Heart right ventricle (tissue), 16 donors: ENCODE measurements at regions not wholly inside any gene's neighbourhood (a gene's known extent, or its start where the extent isn't known, plus 50 kb on each side); places are given as distances from the start of the nearest gene placed in this dataset.

Experiments used
- ATAC-seq, 8 donors: fragments of 200-7000 bp; cut with Tn5 transposase; one replicate each; pipeline ENCODE4 v1.9.1; 2020; ENCODE audit warnings: mild to moderate bottlenecking in 8 of 8, moderate library complexity in 8 of 8, moderate number of reproducible peaks in 1 of 8
- DNase-seq, 2 donors: peaks; one replicate each; pipeline ENCODE4 v3.0.0-alpha.2; 2020
- H3K27ac ChIP-seq, 10 donors: fragments of 200-600 bp; sonication (generic) in 2 of 10; one replicate each; pipeline versions ENCODE4 v1.5.0 to v1.8.0; 2020 to 2022; ENCODE audit warnings: mild to moderate bottlenecking in 3 of 10
- H3K27me3 ChIP-seq, 7 donors: fragments of 200-600 bp; one replicate each; pipeline ENCODE4 v1.8.0; 2021 to 2022; ENCODE audit warnings: mild to moderate bottlenecking in 2 of 7
- H3K36me3 ChIP-seq, 9 donors: fragments of 200-600 bp; sonication (generic) in 1 of 9; one replicate each; pipeline versions ENCODE4 v1.5.0 to v1.8.0; 2020 to 2022; ENCODE audit warnings: mild to moderate bottlenecking in 2 of 9
- H3K4me1 ChIP-seq, 9 donors: fragments of 200-600 bp; sonication (generic) in 1 of 9; one replicate each; pipeline versions ENCODE4 v1.5.0 to v1.8.0; 2020 to 2022; ENCODE audit warnings: mild to moderate bottlenecking in 4 of 9
- H3K4me3 ChIP-seq, 10 donors: fragments of 200-600 bp; sonication (generic) in 2 of 10; one replicate each; pipeline versions ENCODE4 v1.5.0 to v1.8.0; 2020 to 2022; ENCODE audit warnings: mild to moderate bottlenecking in 7 of 10, moderate library complexity in 2 of 10
- H3K9me3 ChIP-seq, 11 donors: fragments of 200-600 bp in 10 of 11; sonication (generic) in 2 of 11; one replicate each; pipeline versions ENCODE4 v1.5.0 to v1.8.0; 2013 to 2022; ENCODE audit warnings: mild to moderate bottlenecking in 2 of 11, control low read depth in 1 of 11, moderate library complexity in 1 of 11
- CTCF ChIP-seq, 9 donors: fragments of 200-600 bp; sonication (generic) in 2 of 9; IDR thresholded peaks; one replicate each; pipeline versions ENCODE4 v1.5.0 to v1.8.0; 2021 to 2022; ENCODE audit warnings: antibody characterized with exemption in 9 of 9, mild to moderate bottlenecking in 5 of 9, moderate library complexity in 1 of 9
- WGBS, 2 donors: extraction: QIAGEN DNeasy Blood & Tissue Kit; methylation state at CpG; one replicate each; pipeline ENCODE4 v1.1.7; 2013; ENCODE audit warnings: inconsistent platforms in 1 of 2; 5-methylcytosine and 5-hydroxymethylcytosine counted together
- intact Hi-C, 10 donors: fragments of 100-400 bp; cut with DNase I; formaldehyde crosslinking; loops; one replicate each; pipeline versions ENCODE4 v1.11.1 to v1.14.2; 2022
- donor health status: Arrhythmogenic right ventricular cardiomyopathy.
- donor health status: ischemic (EF 13 %, LVEDD 7.1; RV severe dilation, severe dysfunction).
- donor health status: healthy with polysubstance abuse.
- donor health status: DM: no; HTN: yes; CAD: no.
- donor health status: DM: no; HTN: no; CAD: no.
- donor health status: ischemic (EF 25% LVEDD 6.9; RV normal size, moderate dysfunction).
- donor health status: ischemic (EF 25% LVEDD 5.7; RV mildly dilated, moderate dysfunction).
- donor health status: healthy.
- donor health status: DM: yes; HTN: yes; CAD: no.
- donor health status: Ischemic cardiomyopathy.
- donor health status: ischemic (EF 35%, LVEDD 5.7; RV mildly dilated, moderate dysfunction).
- donor health status: nonischemic (EF 11% LVEDD 7.7; RV severe dilation, severe dysfunction).
- donor health status: DM: yes; HTN: yes; CAD: no.
- donor health status: PGD.
- donor health status: ischemic (EF 29% LVEDD 5.4; RV normal size, mild dysfunction).
- donor health status: nonischemic (EF 23%, LVEDD 6.1; RV moderate dilation, normal function).

- no peak for TF ChIP-seq CTCF (IDR thresholded peaks at IDR 0.05)
- Histone ChIP-seq H3K36me3 (no peaks in the 10 kb centered on the region), H3K9me3 (peaks cover 0 to 13% (median 4%) of the 10 kb centered on the region in 11 donors), H3K27ac (no peak overlapping the region), H3K4me3 (no peak overlapping the region), H3K4me1 (peaks cover 0 to 9% (median 0%) of the 10 kb centered on the region in 9 donors), H3K27me3 (no peaks in the 10 kb centered on the region)
- WGBS, 2 donors, result 82 to 83% methylated on average over 2 of the region's 2 CpGs
- DNase-seq (no peak), ATAC-seq (no peak)
- intact Hi-C loops, result no loop called here
These were observed 724.6 kb upstream of the CBLB start for GRCh38 chr3:106593381-106593780.

GRCh38 chr3:106609666-106610301, 741.0 kb upstream of the CBLB start:
- DNase-seq (peak in 1 of 2 donors; percentile 65), ATAC-seq (peak in 7 of 8 donors; percentile 65 to 90 (median 84))
- Histone ChIP-seq H3K27ac (no peak overlapping the region), H3K9me3 (peaks cover 0 to 14% (median 0%) of the 10 kb centered on the region in 11 donors), H3K4me1 (peaks cover 0 to 4% (median 3%) of the 10 kb centered on the region in 9 donors), H3K27me3 (no peaks in the 10 kb centered on the region), H3K36me3 (no peaks in the 10 kb centered on the region), H3K4me3 (no peak overlapping the region)
- peak; percentile 72 to 92 (median 88) for TF ChIP-seq CTCF (IDR thresholded peaks at IDR 0.05)
- 12 to 18% methylated on average over 2 of the region's 2 CpGs for WGBS, 2 donors
- intact Hi-C loops, result loop anchor here in 8 of 10 donors (2.0 to 10.0 kb wide), 5 partner anchors 455 to 1085 kb away; no protein-coding TSS in a partner anchor

- Histone ChIP-seq H3K27ac (no peak overlapping the region), H3K9me3 (peaks cover 0 to 15% (median 0%) of the 10 kb centered on the region in 11 donors), H3K36me3 (no peaks in the 10 kb centered on the region), H3K27me3 (no peaks in the 10 kb centered on the region), H3K4me3 (no peak overlapping the region), H3K4me1 (peaks cover 0 to 4% (median 3%) of the 10 kb centered on the region in 9 donors)
- intact Hi-C loops, result loop anchor here in 4 of 10 donors (5.0 to 10.0 kb wide), 3 partner anchors 454 to 926 kb away; no protein-coding TSS in a partner anchor
- TF ChIP-seq CTCF (IDR thresholded peaks at IDR 0.05), result no peak
- no peak for ATAC-seq
- no peak for DNase-seq
- WGBS, 2 donors, result 64 to 73% methylated on average over 2 of the region's 2 CpGs
These were observed 741.6 kb upstream of the CBLB start for GRCh38 chr3:106610362-106610959.

GRCh38 chr3:106611116-106611515, 742.3 kb upstream of the CBLB start:
- H3K27ac ChIP-seq, result no peak overlapping the region
- H3K36me3 ChIP-seq, result no peaks in the 10 kb centered on the region
- H3K4me3 ChIP-seq, result no peak overlapping the region
- DNase-seq (no peak), ATAC-seq (no peak)
- no peak for TF ChIP-seq CTCF (IDR thresholded peaks at IDR 0.05)
- H3K9me3 ChIP-seq, result peaks cover 0 to 15% (median 0%) of the 10 kb centered on the region in 11 donors
- intact Hi-C loops, result loop anchor here in 4 of 10 donors (5.0 to 10.0 kb wide), 3 partner anchors 454 to 926 kb away; no protein-coding TSS in a partner anchor
- peaks cover 0 to 4% (median 3%) of the 10 kb centered on the region in 9 donors for H3K4me1 ChIP-seq
- H3K27me3 ChIP-seq, result no peaks in the 10 kb centered on the region
- WGBS, 2 donors, result 91 to 95% methylated on average over 1 of the region's 1 CpG
